Stimulated activated naive CD8-positive, alpha-beta T cell treated with anti-CD3 and anti-CD28 coated beads, Interleukin-15, Interleukin-2, amounts not matched to agents 100 U/mL and 50 U/mL, for 24 hours (primary cell): ENCODE measurements at regions not wholly inside any gene's neighbourhood (a gene's known extent, or its start where the extent isn't known, plus 50 kb on each side); places are given as distances from the start of the nearest gene placed in this dataset.

Experiments used
- ATAC-seq: fragments of 150-1000 bp; cut with Tn5 transposase; one replicate; pipeline ENCODE4 v1.10.0; 2021
- DNase-seq: peaks from one replicate; pipeline ENCODE4 v3.0.0; 2021

DNA sequence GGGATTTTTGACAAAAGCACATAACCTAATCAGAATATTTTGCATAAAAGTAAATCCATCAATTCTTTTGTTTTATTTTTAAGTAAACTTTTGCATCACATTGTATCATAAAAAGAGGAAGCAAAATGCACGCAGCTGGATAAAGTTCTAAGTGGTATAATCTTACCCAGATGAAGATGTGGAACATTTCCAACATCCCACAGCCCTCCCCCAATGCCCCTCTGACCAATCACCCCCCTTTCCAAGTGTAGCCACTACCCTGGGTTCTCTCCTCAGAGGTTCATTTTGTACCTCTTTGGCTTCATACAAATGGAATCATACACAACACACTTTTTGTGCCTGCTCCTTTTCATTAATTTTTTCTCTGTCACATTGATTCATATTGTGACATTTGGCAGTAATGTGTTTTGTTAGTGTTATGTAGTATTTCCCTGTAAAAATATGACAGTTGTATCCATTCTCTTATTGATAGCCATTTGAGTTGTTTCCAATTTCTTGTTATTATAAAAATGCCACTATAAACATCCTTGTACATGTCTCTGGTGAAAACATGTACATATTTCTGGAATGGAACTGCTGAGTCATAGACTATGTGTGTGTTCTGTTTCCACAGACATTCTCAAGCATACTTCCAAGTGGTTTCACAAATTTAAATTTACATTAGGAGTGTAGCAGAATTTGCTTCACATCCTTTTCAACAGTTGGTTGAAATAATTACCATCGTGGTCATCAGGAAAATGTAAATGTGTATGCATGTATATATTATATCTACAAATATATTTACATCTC lies 92.9 kb upstream of the SYNDIG1 start:
- no peak for ATAC-seq
- no peak for DNase-seq

- ATAC-seq (no peak), DNase-seq (no peak)
These were observed 96.1 kb upstream of the SYNDIG1 start for GRCh38 chr20:24373372-24373771.

GRCh38 chr20:24370911-24371695 lies 98.3 kb upstream of the SYNDIG1 start:
- DNase-seq (no peak), ATAC-seq (no peak)

DNA sequence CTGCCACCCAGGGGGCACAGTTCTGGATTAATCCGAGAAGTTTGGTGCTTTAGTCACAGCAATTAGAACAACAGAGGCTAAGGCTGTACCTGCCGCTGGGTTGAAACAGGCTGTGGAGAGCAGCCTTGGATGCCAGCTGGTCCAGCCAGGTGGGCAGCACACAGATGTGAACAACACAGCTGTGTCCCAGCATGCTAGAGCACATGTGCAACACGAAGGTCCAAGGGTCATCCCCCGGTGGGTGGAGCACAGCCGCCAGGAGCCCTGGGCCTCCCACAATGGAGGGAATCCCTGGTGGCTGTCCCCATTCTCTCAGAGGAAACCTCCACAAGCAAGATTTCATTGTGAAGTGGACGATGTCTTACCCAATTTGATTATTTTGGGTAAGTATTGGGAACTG lies 99.2 kb upstream of the SYNDIG1 start:
- DNase-seq = no peak
- no peak for ATAC-seq

DNA sequence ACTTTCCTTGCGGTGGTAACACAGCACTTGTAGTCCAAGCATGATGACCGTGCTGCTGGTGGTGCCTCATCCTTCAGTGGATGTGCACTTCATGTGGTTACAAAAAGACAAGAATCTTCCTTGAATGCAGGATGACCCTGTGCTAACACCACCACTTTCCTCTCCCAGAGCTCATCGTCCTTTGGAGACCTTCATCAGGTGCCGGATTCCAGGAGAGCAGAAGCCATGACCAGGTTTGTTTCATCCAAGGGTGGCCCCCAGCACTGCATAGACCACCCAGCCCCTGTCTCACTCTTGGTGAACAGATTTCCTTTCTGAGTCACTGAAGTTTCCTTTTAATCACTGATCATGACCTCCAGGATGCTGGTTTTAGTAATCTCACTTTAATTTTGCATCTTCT lies 101.2 kb upstream of the SYNDIG1 start:
- DNase-seq (no peak), ATAC-seq (no peak)

- no peak for ATAC-seq
- DNase-seq = no peak
These were observed 103.0 kb upstream of the SYNDIG1 start for GRCh38 chr20:24366336-24367004.

DNA sequence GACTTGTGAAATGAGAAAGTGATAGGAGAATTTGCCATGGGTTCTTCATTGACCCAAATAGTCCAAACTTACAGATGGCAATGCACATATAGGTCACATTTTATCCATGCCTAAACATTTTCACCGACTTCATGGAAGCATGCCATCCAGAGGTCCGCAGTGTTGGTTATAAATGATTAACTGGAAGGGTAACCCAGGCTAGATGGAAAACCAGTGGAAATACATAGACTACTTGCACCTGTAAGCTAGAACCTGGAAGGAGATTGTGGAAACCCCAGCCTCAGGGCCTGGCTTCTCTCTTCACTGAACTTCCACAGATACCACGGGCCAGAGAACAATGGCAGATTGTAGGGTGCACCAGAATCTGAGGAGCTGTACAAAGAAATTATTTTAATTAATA lies 103.8 kb upstream of the SYNDIG1 start:
- DNase-seq = no peak
- no peak for ATAC-seq

- no peak for ATAC-seq
These were observed 104.9 kb upstream of the SYNDIG1 start for GRCh38 chr20:24364482-24364881.

DNA sequence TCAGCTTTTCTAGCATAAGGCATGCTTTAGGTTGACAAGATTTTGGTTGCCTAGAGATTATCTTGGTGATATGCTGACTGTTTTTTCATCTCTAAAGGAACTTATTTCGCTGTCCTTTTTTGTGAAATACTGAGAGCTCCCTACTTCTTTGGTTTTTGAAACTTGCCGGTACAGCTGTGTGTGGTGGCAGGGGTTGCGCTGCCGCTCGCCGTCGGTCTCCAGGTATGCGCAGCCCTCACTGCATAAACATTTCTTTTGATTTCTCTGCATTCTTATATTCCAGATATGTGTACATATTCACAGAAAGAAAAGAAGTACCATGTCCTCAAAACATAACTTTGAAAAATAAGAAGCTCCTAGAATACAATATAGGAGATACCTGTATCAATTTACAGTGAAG lies 106.4 kb upstream of the SYNDIG1 start:
- no peak for DNase-seq
- ATAC-seq = no peak

More at GRCh38 chr20:24364482-24364881, 104.9 kb upstream of the SYNDIG1 start:
- DNase-seq = no peak

GRCh38 chr20:24362080-24362479 lies 107.3 kb upstream of the SYNDIG1 start:
- ATAC-seq = no peak
- DNase-seq = no peak

GRCh38 chr20:24361541-24361940 lies 107.9 kb upstream of the SYNDIG1 start:
- ATAC-seq (no peak), DNase-seq (no peak)

- no peak for ATAC-seq
- DNase-seq = no peak
These were observed 108.9 kb upstream of the SYNDIG1 start for GRCh38 chr20:24360531-24360930.

DNA sequence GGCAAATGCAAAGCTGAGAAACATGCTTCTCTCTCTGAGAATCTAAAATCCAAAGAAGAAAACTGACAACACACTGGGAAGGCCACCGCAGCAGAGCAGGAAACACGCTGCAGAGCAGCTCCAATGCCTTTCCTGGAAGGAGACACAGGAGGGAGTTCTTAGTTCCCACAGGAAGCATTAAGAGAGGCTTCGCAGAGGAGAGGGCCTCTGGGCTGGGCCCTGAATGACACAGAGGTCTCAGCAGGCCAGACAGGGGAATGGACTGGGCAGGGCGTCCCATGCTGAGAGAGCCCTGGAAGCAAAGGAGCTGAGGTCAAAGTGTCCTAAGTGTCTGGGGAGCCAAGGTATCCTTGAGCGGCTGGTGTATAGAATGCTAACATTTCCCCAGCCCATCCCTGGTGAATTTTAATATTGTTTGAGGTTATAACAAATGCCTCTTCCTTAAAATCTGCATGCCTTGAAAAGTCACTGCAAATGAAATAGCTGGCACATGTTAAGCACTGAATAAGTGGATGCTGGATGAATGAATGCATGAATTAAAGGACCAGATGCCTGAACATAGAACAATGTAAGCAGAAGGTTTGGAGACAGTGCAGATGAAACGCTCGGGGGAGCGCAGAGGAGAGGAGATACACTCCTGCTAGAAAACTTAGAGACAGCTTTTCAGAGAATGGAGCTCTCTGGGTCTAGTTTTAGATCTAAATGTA lies 110.0 kb upstream of the SYNDIG1 start:
- no peak for ATAC-seq

DNA sequence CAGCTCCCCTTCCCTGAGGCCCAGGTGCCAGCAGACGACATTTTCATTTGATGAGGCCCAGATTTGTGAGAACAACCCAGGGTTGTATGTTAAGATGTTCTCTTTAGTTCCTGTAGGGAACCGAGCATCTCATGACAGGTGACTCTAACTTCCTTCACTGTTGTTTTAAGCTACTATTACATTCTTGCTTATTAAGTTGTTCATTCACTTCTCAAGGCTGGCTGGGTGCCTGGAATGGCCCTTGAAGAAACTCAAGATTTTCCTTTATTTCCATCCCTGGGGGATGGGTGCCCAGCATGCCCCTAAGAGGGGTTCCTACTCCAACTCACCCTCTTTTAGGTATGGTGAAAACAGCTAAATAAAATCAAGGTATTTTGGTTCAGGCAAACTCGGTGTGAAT lies 111.5 kb upstream of the SYNDIG1 start:
- DNase-seq (no peak), ATAC-seq (no peak)

More for the DNA sequence above, 110.0 kb upstream of the SYNDIG1 start:
- no peak for DNase-seq

GRCh38 chr20:24357177-24357576 lies 112.3 kb upstream of the SYNDIG1 start:
- no peak for DNase-seq
- ATAC-seq = no peak

DNA sequence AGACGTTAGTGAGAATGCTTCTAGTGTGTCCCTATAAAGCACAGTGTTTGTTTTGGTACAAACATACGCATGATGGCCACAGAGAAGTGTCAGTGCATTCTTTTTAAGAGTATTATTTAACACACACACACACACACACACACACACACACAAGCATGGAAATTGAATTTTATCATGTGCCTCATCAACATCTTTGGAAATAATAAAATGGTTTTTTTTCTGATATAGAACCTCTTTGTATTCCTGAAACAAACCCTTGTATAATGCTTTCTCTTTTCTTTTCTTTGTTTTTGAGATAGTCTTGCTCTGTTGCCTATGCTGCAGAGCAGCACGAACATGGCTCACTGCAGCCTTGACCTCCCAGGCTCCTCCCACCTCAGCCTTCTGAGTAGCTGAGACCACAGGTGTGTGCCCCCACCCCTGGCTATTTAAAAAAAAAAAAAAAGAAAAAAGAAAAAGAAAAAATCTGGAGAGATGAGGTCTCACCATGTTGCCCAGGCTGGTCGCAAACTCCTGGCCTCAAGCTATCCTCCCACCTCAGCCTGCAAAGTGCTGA lies 116.2 kb upstream of the SYNDIG1 start:
- DNase-seq (no peak), ATAC-seq (no peak)

GRCh38 chr20:24350923-24351368 lies 118.5 kb upstream of the SYNDIG1 start:
- ATAC-seq = no peak
- no peak for DNase-seq

- ATAC-seq (no peak), DNase-seq (no peak)
These were observed 127.6 kb upstream of the SYNDIG1 start for GRCh38 chr20:24341781-24342180.

DNA sequence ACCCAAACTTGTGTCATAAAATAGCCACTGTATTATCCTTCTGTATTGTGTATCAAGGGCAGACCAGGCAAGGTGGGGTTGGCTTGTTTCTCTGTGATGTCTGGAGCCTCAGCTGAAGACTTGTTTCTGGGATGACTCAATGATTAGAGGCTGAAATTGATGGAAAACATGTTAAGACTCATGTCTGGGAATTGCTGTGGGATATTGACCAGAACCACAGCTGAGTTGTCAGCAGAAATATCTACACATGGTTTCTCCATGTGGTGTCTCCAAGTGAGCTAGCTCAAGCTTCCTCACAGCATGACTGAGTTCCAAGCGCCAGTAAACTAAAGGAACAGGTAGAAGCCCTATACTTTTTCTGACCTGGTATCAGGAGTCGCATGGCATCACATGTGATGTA lies 128.5 kb upstream of the SYNDIG1 start:
- DNase-seq (no peak), ATAC-seq (no peak)

DNA sequence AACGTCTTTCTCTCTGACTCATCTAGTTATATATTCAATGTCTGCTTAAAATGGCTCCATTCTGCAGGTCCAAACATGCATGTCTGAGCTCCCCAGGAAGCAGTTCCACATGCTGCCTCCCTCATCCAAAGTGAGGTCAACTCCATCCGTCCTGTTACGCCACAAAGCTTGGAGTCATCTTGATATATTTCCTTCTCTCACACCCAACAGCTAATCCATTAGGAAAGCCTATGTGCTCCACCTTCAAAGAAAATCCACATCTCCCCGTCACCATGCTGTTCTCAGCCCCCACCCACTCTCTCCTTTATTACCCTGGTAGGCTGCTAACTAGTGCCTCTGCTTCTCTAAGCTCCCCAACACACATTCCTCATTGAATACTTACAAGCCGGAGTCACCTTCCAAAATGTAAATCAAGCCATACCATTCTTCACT lies 130.2 kb upstream of the SYNDIG1 start:
- DNase-seq (no peak), ATAC-seq (no peak)

GRCh38 chr20:24337551-24337950 lies 131.9 kb upstream of the SYNDIG1 start:
- ATAC-seq (no peak), DNase-seq (no peak)

DNA sequence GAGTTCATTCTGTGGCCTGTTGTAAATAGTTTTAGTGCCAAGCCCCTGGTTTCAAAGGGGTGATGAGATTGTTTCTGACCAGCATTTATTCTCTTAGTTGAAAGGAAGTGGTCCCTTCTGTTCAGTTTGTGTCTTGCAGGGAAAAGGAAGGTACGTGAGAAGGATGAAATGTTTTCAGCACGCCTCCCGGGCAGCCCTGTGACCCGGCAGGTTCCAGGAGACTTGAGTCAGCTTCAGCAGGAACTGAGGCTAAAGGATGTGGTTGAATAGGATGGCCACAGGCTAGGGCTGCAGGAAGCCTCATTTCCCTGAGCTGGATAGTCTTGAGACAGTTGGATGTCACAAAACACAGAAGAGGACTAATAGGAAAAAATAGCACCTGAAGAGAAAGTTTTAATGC lies 132.4 kb upstream of the SYNDIG1 start:
- DNase-seq = no peak
- ATAC-seq = no peak
